HepG2 (cell line): ENCODE measurements at regions not wholly inside any gene's neighbourhood (a gene's known extent, or its start where the extent isn't known, plus 50 kb on each side); places are given as distances from the start of the nearest gene placed in this dataset.

Source experiments
- ATAC-seq: fragments of 200-7000 bp; cut with Tn5 transposase; 3 replicates; pipeline ENCODE4 v1.9.1; 2020; ENCODE audit warnings: mild to moderate bottlenecking, moderate library complexity
- BruUV-seq: library from RNA; stranded (reverse); fragments of 400-500 nt; replicated peaks from 2 replicates; lab custom pipeline; 2021; lab: Mats Ljungman, UMichigan
- CTCF ChIA-PET: fragments of 300-600 bp; formaldehyde crosslinking; extraction: SDS; loops from one replicate; lab custom pipeline; 2021; ENCODE audit warnings: low total read pairs, inconsistent platforms, low intra/inter-chr PET ratio; lab: Yijun Ruan, JAX
- POLR2A ChIA-PET: fragments of 350-600 bp; sonication (Branson Sonifier 250); formaldehyde crosslinking; loops from one replicate; lab custom pipeline; 2020; ENCODE audit warnings: antibody characterized with exemption, inconsistent platforms; lab: Yijun Ruan, JAX
- DNase-seq: peaks from one replicate; pipeline ENCODE4 v3.0.0-alpha.2; 2015; ENCODE audit warnings: low spot score
- FAIRE-seq: peaks from 3 replicates; lab custom pipeline; 2011; peaks lifted over from hg19 to GRCh38; lab: Jason Lieb, UNC
- H2AFZ ChIP-seq: one replicate; pipeline ENCODE4 v1.6.1; 2011; ENCODE audit warnings: low read length, inconsistent platforms
- H3K27ac ChIP-seq: fragments of 300-600 bp; 3 replicates; pipeline ENCODE4 v1.8.0; 2011; ENCODE audit warnings: mixed run types, mild to moderate bottlenecking, mixed read lengths, low read length, inconsistent platforms; ENCODE audit not compliant: insufficient read depth; ENCODE audit errors: extremely low read length
- H3K27me3 ChIP-seq, 2 experiments: fragments of 200-600 bp in 1 of 2; 2 replicates in 1 of 2; 3 replicates in 1 of 2; pipeline versions ENCODE4 v1.6.0 to v1.8.0; 2011; ENCODE audit warnings: low read length in 2 of 2, mild to moderate bottlenecking in 2 of 2, moderate library complexity in 2 of 2, inconsistent platforms in 1 of 2; ENCODE audit not compliant: insufficient read depth in 2 of 2, control insufficient read depth in 1 of 2
- H3K36me3 ChIP-seq, 2 experiments: fragments of 200-600 bp in 1 of 2; replicated peaks in 1 of 2; 2 replicates in 1 of 2; 3 replicates in 1 of 2; pipeline versions ENCODE4 v1.5.1 to v1.8.0; 2011; ENCODE audit warnings: low read length in 2 of 2, inconsistent platforms in 1 of 2; ENCODE audit not compliant: insufficient read depth in 2 of 2, control insufficient read depth in 1 of 2
- H3K4me1 ChIP-seq: 2 replicates; pipeline ENCODE4 v1.5.1; 2012; ENCODE audit warnings: low read length, inconsistent platforms; ENCODE audit not compliant: insufficient read depth
- H3K4me2 ChIP-seq: 2 replicates; pipeline ENCODE4 v1.6.0; 2011; ENCODE audit warnings: low read depth, low read length, inconsistent platforms
- H3K4me3 ChIP-seq, 3 experiments: fragments of 200-600 bp in 1 of 3; sonication (generic), shearing (Covaris generic) in 1 of 3; replicated peaks in 1 of 3; 2 replicates each; pipeline ENCODE4 v1.5.1; 2011 to 2016; ENCODE audit warnings: low read length in 3 of 3, inconsistent platforms in 2 of 3, low read depth in 2 of 3, mild to moderate bottlenecking in 2 of 3, control low read depth in 1 of 3, mixed read lengths in 1 of 3; ENCODE audit not compliant: insufficient read depth in 1 of 3
- H3K79me2 ChIP-seq: one replicate; pipeline ENCODE4 v1.6.1; 2011; ENCODE audit warnings: low read length, inconsistent platforms; ENCODE audit not compliant: insufficient read depth
- H3K9ac ChIP-seq: 2 replicates; pipeline ENCODE4 v1.6.0; 2011; ENCODE audit warnings: mild to moderate bottlenecking, low read depth, low read length, inconsistent platforms; ENCODE audit not compliant: insufficient read depth
- H3K9me3 ChIP-seq: 2 replicates; pipeline ENCODE4 v1.5.1; 2012; ENCODE audit warnings: mild to moderate bottlenecking, low read length
- H4K20me1 ChIP-seq: 2 replicates; pipeline ENCODE4 v1.6.0; 2011; ENCODE audit warnings: inconsistent platforms, mild to moderate bottlenecking, low read length, moderate library complexity; ENCODE audit not compliant: insufficient read depth
- CENPX ChIP-seq: sonication (generic); formaldehyde crosslinking; IDR thresholded peaks from 2 replicates; pipeline ENCODE4 v1.9.0; 2021; ENCODE audit warnings: mild to moderate bottlenecking, missing genetic modification reagents, moderate library complexity
- MED13 ChIP-seq: sonication (generic); formaldehyde crosslinking; IDR thresholded peaks from 2 replicates; pipeline ENCODE4 v1.5.0; 2020; ENCODE audit warnings: missing genetic modification reagents
- ZMYM3 ChIP-seq: sonication (generic); formaldehyde crosslinking; IDR thresholded peaks from 2 replicates; pipeline ENCODE4 v1.5.1; 2020; ENCODE audit warnings: mild to moderate bottlenecking, missing genetic modification reagents
- ZNF782 ChIP-seq: sonication (generic); formaldehyde crosslinking; IDR thresholded peaks from 2 replicates; pipeline ENCODE4 v1.4.0; 2020; ENCODE audit warnings: missing genetic modification reagents, mild to moderate bottlenecking, borderline replicate concordance
- ZNF788 ChIP-seq: sonication (generic); formaldehyde crosslinking; IDR thresholded peaks from 2 replicates; pipeline ENCODE4 v1.5.0; 2020; ENCODE audit warnings: mild to moderate bottlenecking, missing genetic modification reagents, borderline replicate concordance
- whole genome bisulfite sequencing: methylation state at CpG from one replicate; pipeline ENCODE4 v1.1.6; 2017; ENCODE audit warnings: low lambda C conversion rate; 5-methylcytosine and 5-hydroxymethylcytosine counted together
- in situ Hi-C: cut with HindIII; loops from 2 replicates; pipeline ENCODE4 v1.10.0; 2017; ENCODE audit warnings: low pct_unique_long_range_greater_than_20kb; ENCODE audit not compliant: extremely low pct_ligation_motif_present
- intact Hi-C: fragments of 100-400 bp; cut with micrococcal nuclease; formaldehyde crosslinking; loops from one replicate; pipeline ENCODE4 v1.10.0; 2022; ENCODE audit not compliant: unreplicated experiment
- TF ChIP-seq, protein P1 (sequence below): sonication (generic); formaldehyde crosslinking; IDR thresholded peaks from 2 replicates; pipeline ENCODE4 v1.4.0; 2020; ENCODE audit warnings: mild to moderate bottlenecking, missing genetic modification reagents
- TF ChIP-seq, protein P2 (sequence below): sonication (generic); formaldehyde crosslinking; IDR thresholded peaks from 2 replicates; pipeline ENCODE4 v1.9.0; 2021; ENCODE audit warnings: missing genetic modification reagents, borderline replicate concordance

DNA sequence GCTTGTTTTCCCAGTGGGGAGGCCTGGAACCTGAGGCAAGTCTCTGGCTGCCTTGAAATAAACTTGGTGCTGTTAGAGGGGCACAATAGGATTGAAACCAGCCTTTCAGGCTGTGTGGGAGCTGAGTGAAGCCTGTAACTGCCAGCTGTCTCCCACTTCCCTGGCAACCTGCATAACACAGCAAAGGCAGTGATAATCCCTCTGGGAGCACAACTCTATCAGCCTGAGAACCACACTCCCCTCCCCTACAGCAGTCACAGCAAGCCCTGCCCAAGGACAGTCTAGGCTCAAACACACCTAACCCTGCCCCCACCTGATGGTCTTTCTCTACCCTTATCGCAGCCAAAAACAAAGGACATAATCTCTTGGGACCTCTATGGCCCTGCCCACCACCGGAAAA is 683.8 kb upstream of the ATXN8OS start:
- intact Hi-C loops (no loop called here), in situ Hi-C loops (no loop called here)
- Histone ChIP-seq H3K36me3 (no peaks in the 10 kb centered on the region), H4K20me1 (no peaks in the 10 kb centered on the region), H3K4me3 (no peak overlapping the region)
- DNase-seq (no peak), ATAC-seq (no peak)
- CTCF ChIA-PET, result no interaction called here
- no peak for TF ChIP-seq CENPX
- TF ChIP-seq MED13 (CRISPR knock-in tag), result no peak
- TF ChIP-seq ZNF782 (CRISPR knock-in tag), result no peak
- TF ChIP-seq, protein P1, sequence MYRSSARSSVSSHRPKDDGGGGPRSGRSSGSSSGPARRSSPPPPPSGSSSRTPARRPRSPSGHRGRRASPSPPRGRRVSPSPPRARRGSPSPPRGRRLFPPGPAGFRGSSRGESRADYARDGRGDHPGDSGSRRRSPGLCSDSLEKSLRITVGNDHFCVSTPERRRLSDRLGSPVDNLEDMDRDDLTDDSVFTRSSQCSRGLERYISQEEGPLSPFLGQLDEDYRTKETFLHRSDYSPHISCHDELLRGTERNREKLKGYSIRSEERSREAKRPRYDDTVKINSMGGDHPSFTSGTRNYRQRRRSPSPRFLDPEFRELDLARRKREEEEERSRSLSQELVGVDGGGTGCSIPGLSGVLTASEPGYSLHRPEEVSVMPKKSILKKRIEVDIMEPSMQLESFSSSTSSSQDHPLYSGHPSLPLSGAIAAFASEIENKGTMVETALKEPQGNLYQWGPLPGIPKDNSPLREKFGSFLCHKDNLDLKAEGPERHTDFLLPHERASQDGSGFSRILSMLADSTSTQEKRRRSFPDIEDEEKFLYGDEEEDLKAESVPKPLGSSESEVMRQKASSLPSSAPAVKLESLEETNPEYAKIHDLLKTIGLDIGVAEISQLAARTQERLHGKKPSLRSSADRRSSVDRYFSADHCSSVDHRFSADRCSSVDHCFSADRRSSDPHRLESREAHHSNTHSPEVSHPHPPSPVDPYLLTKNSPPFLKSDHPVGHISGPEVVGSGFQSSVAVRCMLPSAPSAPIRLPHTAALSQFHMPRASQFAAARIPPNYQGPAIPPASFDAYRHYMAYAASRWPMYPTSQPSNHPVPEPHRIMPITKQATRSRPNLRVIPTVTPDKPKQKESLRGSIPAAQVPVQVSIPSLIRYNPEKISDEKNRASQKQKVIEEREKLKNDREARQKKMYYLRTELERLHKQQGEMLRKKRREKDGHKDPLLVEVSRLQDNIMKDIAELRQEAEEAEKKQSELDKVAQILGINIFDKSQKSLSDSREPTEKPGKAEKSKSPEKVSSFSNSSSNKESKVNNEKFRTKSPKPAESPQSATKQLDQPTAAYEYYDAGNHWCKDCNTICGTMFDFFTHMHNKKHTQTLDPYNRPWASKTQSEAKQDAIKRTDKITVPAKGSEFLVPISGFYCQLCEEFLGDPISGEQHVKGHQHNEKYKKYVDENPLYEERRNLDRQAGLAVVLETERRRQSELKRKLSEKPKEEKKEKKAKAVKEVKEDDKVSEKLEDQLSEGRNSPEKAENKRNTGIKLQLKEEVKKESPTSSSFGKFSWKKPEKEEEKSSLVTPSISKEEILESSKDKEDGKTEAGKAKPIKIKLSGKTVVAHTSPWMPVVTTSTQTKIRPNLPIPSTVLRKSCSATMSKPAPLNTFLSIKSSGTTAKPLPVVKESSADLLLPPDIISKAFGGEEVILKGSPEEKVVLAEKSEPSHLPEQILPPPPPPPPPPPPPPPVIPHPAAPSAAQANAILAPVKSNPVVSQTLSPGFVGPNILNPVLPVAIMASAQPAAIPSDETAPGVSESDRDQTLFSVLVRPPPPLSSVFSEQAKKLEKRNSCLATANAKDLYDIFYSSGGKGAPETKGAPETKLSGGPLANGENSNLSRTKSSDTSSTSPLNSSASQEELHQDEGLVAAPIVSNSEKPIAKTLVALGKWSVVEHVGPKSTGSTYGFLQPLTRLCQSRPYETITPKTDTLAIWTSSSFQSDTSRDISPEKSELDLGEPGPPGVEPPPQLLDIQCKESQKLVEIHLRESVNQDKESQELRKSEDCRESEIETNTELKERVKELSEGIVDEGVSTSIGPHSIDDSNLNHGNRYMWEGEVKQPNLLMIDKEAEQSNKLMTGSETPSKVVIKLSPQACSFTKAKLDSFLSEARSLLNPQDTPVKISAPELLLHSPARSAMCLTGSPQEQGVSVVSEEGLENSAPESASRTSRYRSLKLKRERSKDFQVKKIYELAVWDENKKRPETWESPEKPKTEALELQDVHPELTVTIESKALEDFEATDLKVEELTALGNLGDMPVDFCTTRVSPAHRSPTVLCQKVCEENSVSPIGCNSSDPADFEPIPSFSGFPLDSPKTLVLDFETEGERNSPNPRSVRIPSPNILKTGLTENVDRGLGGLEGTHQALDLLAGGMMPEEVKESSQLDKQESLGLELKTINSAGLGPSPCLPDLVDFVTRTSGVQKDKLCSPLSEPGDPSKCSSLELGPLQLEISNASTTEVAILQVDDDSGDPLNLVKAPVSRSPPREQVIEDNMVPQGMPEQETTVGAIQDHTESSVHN (CRISPR knock-in tag), result no peak
- TF ChIP-seq ZMYM3, result no peak
- TF ChIP-seq ZNF788 (CRISPR knock-in tag), result no peak
- TF ChIP-seq, protein P2, sequence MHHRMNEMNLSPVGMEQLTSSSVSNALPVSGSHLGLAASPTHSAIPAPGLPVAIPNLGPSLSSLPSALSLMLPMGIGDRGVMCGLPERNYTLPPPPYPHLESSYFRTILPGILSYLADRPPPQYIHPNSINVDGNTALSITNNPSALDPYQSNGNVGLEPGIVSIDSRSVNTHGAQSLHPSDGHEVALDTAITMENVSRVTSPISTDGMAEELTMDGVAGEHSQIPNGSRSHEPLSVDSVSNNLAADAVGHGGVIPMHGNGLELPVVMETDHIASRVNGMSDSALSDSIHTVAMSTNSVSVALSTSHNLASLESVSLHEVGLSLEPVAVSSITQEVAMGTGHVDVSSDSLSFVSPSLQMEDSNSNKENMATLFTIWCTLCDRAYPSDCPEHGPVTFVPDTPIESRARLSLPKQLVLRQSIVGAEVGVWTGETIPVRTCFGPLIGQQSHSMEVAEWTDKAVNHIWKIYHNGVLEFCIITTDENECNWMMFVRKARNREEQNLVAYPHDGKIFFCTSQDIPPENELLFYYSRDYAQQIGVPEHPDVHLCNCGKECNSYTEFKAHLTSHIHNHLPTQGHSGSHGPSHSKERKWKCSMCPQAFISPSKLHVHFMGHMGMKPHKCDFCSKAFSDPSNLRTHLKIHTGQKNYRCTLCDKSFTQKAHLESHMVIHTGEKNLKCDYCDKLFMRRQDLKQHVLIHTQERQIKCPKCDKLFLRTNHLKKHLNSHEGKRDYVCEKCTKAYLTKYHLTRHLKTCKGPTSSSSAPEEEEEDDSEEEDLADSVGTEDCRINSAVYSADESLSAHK (CRISPR knock-in tag), result no peak
- TF ChIP-seq, all 625 proteins: peak for 0
- no peak overlapping the region for H3K27ac ChIP-seq
- no peak for FAIRE-seq
- no peaks in the 10 kb centered on the region for H3K4me1 ChIP-seq
- no peaks in the 10 kb centered on the region for H3K79me2 ChIP-seq
- H3K27me3 ChIP-seq, result no peaks in the 10 kb centered on the region
- no TSS peak for BruUV-seq
- no peak overlapping the region for H2AFZ ChIP-seq
- POLR2A ChIA-PET, result no interaction called here
- H3K9me3 ChIP-seq, result peaks cover 59% of the 10 kb centered on the region
- no peak overlapping the region for H3K9ac ChIP-seq
- 0% methylated on average over 2 of the region's 2 CpGs for WGBS
- no peak overlapping the region for H3K4me2 ChIP-seq
